HG02973 (cell line): ENCODE measurements at regions not wholly inside any gene's neighbourhood (a gene's known extent, or its start where the extent isn't known, plus 50 kb on each side); places are given as distances from the start of the nearest gene placed in this dataset.
A peak's percentile ranks its signal among the peaks of the same experiment; 100 is the strongest.

Experiments used
- ATAC-seq: cut with Tn5 transposase; IDR thresholded peaks from one replicate; pipeline ENCODE4 v1.9.1; 2021; ENCODE audit warnings: moderate library complexity; ENCODE audit not compliant: unreplicated experiment

- no peak for ATAC-seq
These were observed 228.6 kb downstream of the EFNB2 start for GRCh38 chr13:106306748-106307277.

GRCh38 chr13:106302843-106303242 lies 232.6 kb downstream of the EFNB2 start:
- no peak for ATAC-seq

GRCh38 chr13:106302011-106302410 lies 233.5 kb downstream of the EFNB2 start:
- no peak for ATAC-seq

- ATAC-seq = no peak
These were observed 235.8 kb downstream of the EFNB2 start for GRCh38 chr13:106299621-106300020.

- ATAC-seq = no peak
These were observed 238.2 kb downstream of the EFNB2 start for GRCh38 chr13:106297283-106297682.

- ATAC-seq = no peak
These were observed 238.7 kb downstream of the EFNB2 start for GRCh38 chr13:106296723-106297122.

- no peak for ATAC-seq
These were observed 239.5 kb downstream of the EFNB2 start for GRCh38 chr13:106295971-106296370.

GRCh38 chr13:106291006-106291405 lies 244.5 kb downstream of the EFNB2 start:
- no peak for ATAC-seq

- no peak for ATAC-seq
These were observed 248.1 kb downstream of the EFNB2 start for GRCh38 chr13:106287351-106287750.

- ATAC-seq = peak; percentile 94
These were observed 248.7 kb downstream of the EFNB2 start for GRCh38 chr13:106286811-106287210.

GRCh38 chr13:106284358-106284757 lies 251.1 kb downstream of the EFNB2 start:
- no peak for ATAC-seq

- ATAC-seq = no peak
These were observed 254.0 kb downstream of the EFNB2 start for GRCh38 chr13:106281426-106281825.

GRCh38 chr13:106277484-106278154 lies 257.8 kb downstream of the EFNB2 start:
- ATAC-seq = no peak

- ATAC-seq = no peak
These were observed 258.6 kb downstream of the EFNB2 start for GRCh38 chr13:106276876-106277275.

GRCh38 chr13:106275446-106276032 lies 259.9 kb downstream of the EFNB2 start:
- no peak for ATAC-seq

- ATAC-seq = no peak
These were observed 260.8 kb downstream of the EFNB2 start for GRCh38 chr13:106274551-106275203.

GRCh38 chr13:106263801-106264200 lies 271.7 kb downstream of the EFNB2 start:
- no peak for ATAC-seq

- ATAC-seq = no peak
These were observed 272.6 kb downstream of the EFNB2 start for GRCh38 chr13:106262886-106263285.

GRCh38 chr13:106261450-106261849 lies 274.0 kb downstream of the EFNB2 start:
- no peak for ATAC-seq

GRCh38 chr13:106260352-106260751 lies 275.1 kb downstream of the EFNB2 start:
- no peak for ATAC-seq

- ATAC-seq = no peak
These were observed 275.5 kb downstream of the EFNB2 start for GRCh38 chr13:106259928-106260327.

GRCh38 chr13:106246666-106247188 lies 288.7 kb downstream of the EFNB2 start:
- no peak for ATAC-seq
